Thymus (tissue), 11 donors: ENCODE measurements at regions not wholly inside any gene's neighbourhood (a gene's known extent, or its start where the extent isn't known, plus 50 kb on each side); places are given as distances from the start of the nearest gene placed in this dataset.
A peak's percentile ranks its signal among the peaks of the same experiment; 100 is the strongest.

Source experiments
- DNase-seq, 9 donors: peaks; one replicate each; pipeline ENCODE4 v3.0.0-alpha.2; 2013; ENCODE audit warnings: low spot score in 9 of 9, low read depth in 6 of 9, missing footprints in 1 of 9
- H3K27ac ChIP-seq, 2 donors: one replicate each; pipeline ENCODE4 v1.5.1; 2013; ENCODE audit warnings: control low read depth in 1 of 2, low read depth in 1 of 2, low read length in 1 of 2, mild to moderate bottlenecking in 1 of 2, moderate library complexity in 1 of 2
- H3K27me3 ChIP-seq, 2 donors: one replicate each; pipeline ENCODE4 v1.5.1; 2013; ENCODE audit warnings: low read length in 1 of 2; ENCODE audit not compliant: control insufficient read depth in 2 of 2, insufficient read depth in 1 of 2
- H3K36me3 ChIP-seq, 2 donors: one replicate each; pipeline ENCODE4 v1.5.1; 2013; ENCODE audit warnings: low read length in 1 of 2, mild to moderate bottlenecking in 1 of 2, moderate library complexity in 1 of 2; ENCODE audit not compliant: control insufficient read depth in 2 of 2, insufficient read depth in 2 of 2
- H3K4me1 ChIP-seq, 2 donors: one replicate each; pipeline ENCODE4 v1.5.1; 2013; ENCODE audit warnings: low read length in 2 of 2; ENCODE audit not compliant: control insufficient read depth in 2 of 2, insufficient read depth in 2 of 2
- H3K4me3 ChIP-seq, 2 donors: one replicate each; pipeline ENCODE4 v1.5.1; 2013; ENCODE audit warnings: low read length in 2 of 2, control low read depth in 1 of 2, mild to moderate bottlenecking in 1 of 2
- H3K9me3 ChIP-seq, 2 donors: one replicate each; pipeline ENCODE4 v1.5.1; 2013; ENCODE audit warnings: low read length in 1 of 2, mild to moderate bottlenecking in 1 of 2; ENCODE audit not compliant: control insufficient read depth in 2 of 2, insufficient read depth in 1 of 2
- whole genome bisulfite sequencing: extraction: QIAGEN DNeasy Blood & Tissue Kit; methylation state at CpG from one replicate; pipeline ENCODE4 v1.1.7; 2013; 5-methylcytosine and 5-hydroxymethylcytosine counted together
- donor health status: healthy.

- peaks cover 0 to 4% of the 10 kb centered on the region in 2 donors for H3K4me1 ChIP-seq
- no peak overlapping the region for H3K4me3 ChIP-seq
- H3K27me3 ChIP-seq = no peaks in the 10 kb centered on the region
- H3K27ac ChIP-seq = peak overlapping the region in 1 of 2 donors; percentile 15
- no peaks in the 10 kb centered on the region for H3K36me3 ChIP-seq
- DNase-seq = peak in 1 of 9 donors; percentile 10
- peaks cover 0 to 3% of the 10 kb centered on the region in 2 donors for H3K9me3 ChIP-seq
- WGBS = 94% methylated on average over 9 of the region's 9 CpGs
Observed at GRCh38 chr2:11980809-11981208, 234.4 kb downstream of the LPIN1 start.

- no peak for DNase-seq
- Histone ChIP-seq H3K27me3 (no peaks in the 10 kb centered on the region), H3K36me3 (no peaks in the 10 kb centered on the region), H3K4me1 (peaks cover 0 to 4% of the 10 kb centered on the region in 2 donors), H3K27ac (no peak overlapping the region), H3K4me3 (no peak overlapping the region), H3K9me3 (peaks cover 0 to 3% of the 10 kb centered on the region in 2 donors)
- 86% methylated on average over 4 of the region's 4 CpGs for WGBS
Observed at GRCh38 chr2:11983401-11983800, 237.0 kb downstream of the LPIN1 start.

- H3K4me1 ChIP-seq = peaks cover 0 to 4% of the 10 kb centered on the region in 2 donors
- H3K4me3 ChIP-seq = no peak overlapping the region
- no peak overlapping the region for H3K27ac ChIP-seq
- H3K36me3 ChIP-seq = no peaks in the 10 kb centered on the region
- H3K9me3 ChIP-seq = peaks cover 0 to 3% of the 10 kb centered on the region in 2 donors
- 92% methylated on average over 9 of the region's 9 CpGs for WGBS
- DNase-seq = no peak
- no peaks in the 10 kb centered on the region for H3K27me3 ChIP-seq
Observed at GRCh38 chr2:11983870-11984269, 237.4 kb downstream of the LPIN1 start.

GRCh38 chr2:11984316-11985158, 238.1 kb downstream of the LPIN1 start:
- no peaks in the 10 kb centered on the region for H3K27me3 ChIP-seq
- no peaks in the 10 kb centered on the region for H3K36me3 ChIP-seq
- DNase-seq = peak in 1 of 9 donors; percentile 26
- WGBS = 80% methylated on average over 18 of the region's 18 CpGs
- no peak overlapping the region for H3K4me3 ChIP-seq
- H3K27ac ChIP-seq = no peak overlapping the region
- peaks cover 0 to 4% of the 10 kb centered on the region in 2 donors for H3K4me1 ChIP-seq
- H3K9me3 ChIP-seq = peaks cover 0 to 3% of the 10 kb centered on the region in 2 donors

GRCh38 chr2:11985817-11986566, 239.6 kb downstream of the LPIN1 start:
- Histone ChIP-seq H3K9me3 (peaks cover 0 to 3% of the 10 kb centered on the region in 2 donors), H3K27ac (no peak overlapping the region), H3K4me1 (peaks cover 0 to 4% of the 10 kb centered on the region in 2 donors), H3K36me3 (no peaks in the 10 kb centered on the region), H3K27me3 (no peaks in the 10 kb centered on the region), H3K4me3 (no peak overlapping the region)
- WGBS = 97% methylated on average over 4 of the region's 4 CpGs
- DNase-seq = no peak

- 96% methylated on average over 3 of the region's 3 CpGs for WGBS
Observed at GRCh38 chr2:11987151-11987550, 240.7 kb downstream of the LPIN1 start.

GRCh38 chr2:11988691-11989353, 242.4 kb downstream of the LPIN1 start:
- no peak for DNase-seq
- 85% methylated on average over 14 of the region's 14 CpGs for WGBS
- no peaks in the 10 kb centered on the region for H3K9me3 ChIP-seq

More at GRCh38 chr2:11987151-11987550, 240.7 kb downstream of the LPIN1 start:
- no peak overlapping the region for H3K27ac ChIP-seq
- no peaks in the 10 kb centered on the region for H3K36me3 ChIP-seq
- H3K9me3 ChIP-seq = peaks cover 0 to 2% of the 10 kb centered on the region in 2 donors
- peaks cover 0 to 4% of the 10 kb centered on the region in 2 donors for H3K4me1 ChIP-seq
- no peak for DNase-seq
- no peaks in the 10 kb centered on the region for H3K27me3 ChIP-seq
- H3K4me3 ChIP-seq = no peak overlapping the region

GRCh38 chr2:11989354-11989703, 242.9 kb downstream of the LPIN1 start:
- Histone ChIP-seq H3K9me3 (no peaks in the 10 kb centered on the region), H3K36me3 (no peaks in the 10 kb centered on the region), H3K27ac (no peak overlapping the region), H3K27me3 (no peaks in the 10 kb centered on the region), H3K4me3 (no peak overlapping the region), H3K4me1 (no peaks in the 10 kb centered on the region)
- DNase-seq = no peak
- WGBS = 94% methylated on average over 2 of the region's 2 CpGs

More at GRCh38 chr2:11988691-11989353, 242.4 kb downstream of the LPIN1 start:
- Histone ChIP-seq H3K27me3 (no peaks in the 10 kb centered on the region), H3K36me3 (no peaks in the 10 kb centered on the region), H3K27ac (no peak overlapping the region), H3K4me1 (peaks cover 0 to 2% of the 10 kb centered on the region in 2 donors), H3K4me3 (no peak overlapping the region)

- Histone ChIP-seq H3K27me3 (no peaks in the 10 kb centered on the region), H3K4me1 (no peaks in the 10 kb centered on the region), H3K9me3 (no peaks in the 10 kb centered on the region), H3K27ac (no peak overlapping the region), H3K36me3 (no peaks in the 10 kb centered on the region), H3K4me3 (no peak overlapping the region)
- no peak for DNase-seq
- WGBS = 95% methylated on average over 4 of the region's 4 CpGs
Observed at GRCh38 chr2:11990576-11990975, 244.1 kb downstream of the LPIN1 start.
